ENCODE measurements at regions not wholly inside any gene's neighbourhood (a gene's known extent, or its start where the extent isn't known, plus 50 kb on each side); places are given as distances from the start of the nearest gene placed in this dataset.
"Not testable (repeated sequence)": the region's sequence is repeated elsewhere in the genome, so short reads cannot be mapped to it uniquely, and the experiment has no call there.

- DNase-seq = no peak
Measured at GRCh38 chr13:82477436-82477835, 1404.8 kb downstream of the SLITRK1 start.

- DNase-seq = no peak
Measured at GRCh38 chr13:82467626-82468025, 1414.6 kb downstream of the SLITRK1 start.

GRCh38 chr13:82459575-82459974, 1422.7 kb downstream of the SLITRK1 start:
- DNase-seq = not testable (repeated sequence)

- no peak for DNase-seq
Measured at GRCh38 chr13:82458169-82458568, 1424.1 kb downstream of the SLITRK1 start.

GRCh38 chr13:82457548-82457947, 1424.7 kb downstream of the SLITRK1 start:
- not testable (repeated sequence) for DNase-seq

- no peak for DNase-seq
Measured at GRCh38 chr13:82447416-82448077, 1434.7 kb downstream of the SLITRK1 start.

- no peak for DNase-seq
Measured at GRCh38 chr13:82439159-82439904, 1442.9 kb downstream of the SLITRK1 start.

GRCh38 chr13:82438320-82438719, 1444.0 kb downstream of the SLITRK1 start:
- no peak for DNase-seq

GRCh38 chr13:82436099-82436585, 1446.1 kb downstream of the SLITRK1 start:
- no peak for DNase-seq

- DNase-seq = no peak
Measured at GRCh38 chr13:82432949-82433348, 1449.3 kb downstream of the SLITRK1 start.

- DNase-seq = no peak
Measured at GRCh38 chr13:82412749-82413148, 1469.5 kb downstream of the SLITRK1 start.

- DNase-seq = no peak
Measured at GRCh38 chr13:82407321-82407720, 1475.0 kb downstream of the SLITRK1 start.

GRCh38 chr13:82374719-82375118, 1507.6 kb downstream of the SLITRK1 start:
- no peak for DNase-seq

GRCh38 chr13:82370316-82370715, 1512.0 kb downstream of the SLITRK1 start:
- DNase-seq = no peak

- no peak for DNase-seq
Measured at GRCh38 chr13:82364525-82364924, 1517.7 kb downstream of the SLITRK1 start.

- DNase-seq = no peak
Measured at GRCh38 chr13:82358284-82358683, 1524.0 kb downstream of the SLITRK1 start.

- DNase-seq = no peak
Measured at GRCh38 chr13:82356667-82357410, 1525.4 kb downstream of the SLITRK1 start.

GRCh38 chr13:82344867-82345266, 1537.4 kb downstream of the SLITRK1 start:
- no peak for DNase-seq

- no peak for DNase-seq
Measured at GRCh38 chr13:82341116-82341515, 1541.2 kb downstream of the SLITRK1 start.

GRCh38 chr13:82330499-82330898, 1551.8 kb downstream of the SLITRK1 start:
- no peak for DNase-seq

- DNase-seq = no peak
Measured at GRCh38 chr13:82323101-82323500, 1559.2 kb downstream of the SLITRK1 start.

GRCh38 chr13:82305588-82305987, 1576.7 kb downstream of the SLITRK1 start:
- no peak for DNase-seq

GRCh38 chr13:82298106-82298505, 1584.2 kb downstream of the SLITRK1 start:
- DNase-seq = no peak

- no peak for DNase-seq
Measured at GRCh38 chr13:82294226-82294625, 1588.0 kb downstream of the SLITRK1 start.

All from activated gamma-delta T cell treated with Interleukin-2 at 50 U/mL for 16 hours (primary cell).